ENCODE measurements at regions not wholly inside any gene's neighbourhood (a gene's known extent, or its start where the extent isn't known, plus 50 kb on each side); places are given as distances from the start of the nearest gene placed in this dataset.
"Not testable (repeated sequence)": the region's sequence is repeated elsewhere in the genome, so short reads cannot be mapped to it uniquely, and the experiment has no call there.

GRCh38 chr5:54803471-54804011 is 181.9 kb downstream of the ESM1 start:
- Histone ChIP-seq H3K4me1 (ENCODE audit: insufficient read depth, low read length) (peaks cover 11% of the 10 kb centered on the region), H3K27me3 (ENCODE audit: control insufficient read depth in 1 of 2, insufficient read depth in 2 of 2, low read length in 2 of 2) (no peaks in the 10 kb centered on the region), H3K4me3 (ENCODE audit: low read depth in 1 of 2, low read length in 2 of 2) (no peak overlapping the region), H3K27ac (ENCODE audit: low read depth, low read length) (no peak overlapping the region), H3K36me3 (ENCODE audit: insufficient read depth, low read length) (no peaks in the 10 kb centered on the region), H3K9me3 (ENCODE audit: low read length) (no peaks in the 10 kb centered on the region), H3K9ac (ENCODE audit: low read length) (no peak overlapping the region)

- peaks cover 10% of the 10 kb centered on the region for H3K4me1 ChIP-seq (ENCODE audit: insufficient read depth, low read length)
- H3K9me3 ChIP-seq (ENCODE audit: low read length) = no peaks in the 10 kb centered on the region
- H3K36me3 ChIP-seq (ENCODE audit: insufficient read depth, low read length) = no peaks in the 10 kb centered on the region
- no peaks in the 10 kb centered on the region for H3K27me3 ChIP-seq (ENCODE audit: control insufficient read depth in 1 of 2, insufficient read depth in 2 of 2, low read length in 2 of 2)
- H3K9ac ChIP-seq (ENCODE audit: low read length) = no peak overlapping the region
- H3K27ac ChIP-seq (ENCODE audit: low read depth, low read length) = no peak overlapping the region
- H3K4me3 ChIP-seq (ENCODE audit: low read depth in 1 of 2, low read length in 2 of 2) = no peak overlapping the region
Observed at GRCh38 chr5:54799645-54800044, 185.7 kb downstream of the ESM1 start.

DNA sequence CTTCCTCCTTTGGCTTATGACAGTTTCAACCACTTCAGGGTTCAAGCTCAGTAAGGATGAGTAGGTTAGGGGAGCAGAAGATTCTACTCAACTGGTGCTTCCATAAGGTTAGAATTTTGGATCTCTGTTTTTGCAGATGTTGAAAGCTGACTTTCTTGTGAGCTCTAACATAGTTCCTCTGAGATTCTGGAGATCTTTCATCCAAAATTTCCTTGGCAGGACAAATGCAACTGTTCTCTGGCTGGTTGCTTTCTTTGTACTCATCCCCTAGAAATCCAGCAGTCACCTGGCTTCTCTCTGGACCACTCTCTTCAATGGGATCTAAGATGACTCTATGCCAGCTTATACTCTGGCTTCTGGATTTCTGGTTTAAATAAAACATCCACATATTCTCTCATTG is 189.6 kb downstream of the ESM1 start:
- no peak overlapping the region for H3K9ac ChIP-seq (ENCODE audit: low read length)
- H3K4me1 ChIP-seq (ENCODE audit: insufficient read depth, low read length) = peaks cover 13% of the 10 kb centered on the region
- no peaks in the 10 kb centered on the region for H3K36me3 ChIP-seq (ENCODE audit: insufficient read depth, low read length)
- no peak overlapping the region for H3K27ac ChIP-seq (ENCODE audit: low read depth, low read length)
- H3K27me3 ChIP-seq (ENCODE audit: control insufficient read depth in 1 of 2, insufficient read depth in 2 of 2, low read length in 2 of 2) = no peaks in the 10 kb centered on the region
- H3K4me3 ChIP-seq (ENCODE audit: low read depth in 1 of 2, low read length in 2 of 2) = no peak overlapping the region
- H3K9me3 ChIP-seq (ENCODE audit: low read length) = no peaks in the 10 kb centered on the region

- no peak overlapping the region for H3K9ac ChIP-seq (ENCODE audit: low read length)
- no peaks in the 10 kb centered on the region for H3K9me3 ChIP-seq (ENCODE audit: low read length)
- no peak overlapping the region for H3K27ac ChIP-seq (ENCODE audit: low read depth, low read length)
- no peaks in the 10 kb centered on the region for H3K36me3 ChIP-seq (ENCODE audit: insufficient read depth, low read length)
- H3K4me1 ChIP-seq (ENCODE audit: insufficient read depth, low read length) = peaks cover 13% of the 10 kb centered on the region
- H3K27me3 ChIP-seq (ENCODE audit: control insufficient read depth in 1 of 2, insufficient read depth in 2 of 2, low read length in 2 of 2) = no peaks in the 10 kb centered on the region
- H3K4me3 ChIP-seq (ENCODE audit: low read depth in 1 of 2, low read length in 2 of 2) = no peak overlapping the region
Observed at GRCh38 chr5:54795284-54795683, 190.1 kb downstream of the ESM1 start.

DNA sequence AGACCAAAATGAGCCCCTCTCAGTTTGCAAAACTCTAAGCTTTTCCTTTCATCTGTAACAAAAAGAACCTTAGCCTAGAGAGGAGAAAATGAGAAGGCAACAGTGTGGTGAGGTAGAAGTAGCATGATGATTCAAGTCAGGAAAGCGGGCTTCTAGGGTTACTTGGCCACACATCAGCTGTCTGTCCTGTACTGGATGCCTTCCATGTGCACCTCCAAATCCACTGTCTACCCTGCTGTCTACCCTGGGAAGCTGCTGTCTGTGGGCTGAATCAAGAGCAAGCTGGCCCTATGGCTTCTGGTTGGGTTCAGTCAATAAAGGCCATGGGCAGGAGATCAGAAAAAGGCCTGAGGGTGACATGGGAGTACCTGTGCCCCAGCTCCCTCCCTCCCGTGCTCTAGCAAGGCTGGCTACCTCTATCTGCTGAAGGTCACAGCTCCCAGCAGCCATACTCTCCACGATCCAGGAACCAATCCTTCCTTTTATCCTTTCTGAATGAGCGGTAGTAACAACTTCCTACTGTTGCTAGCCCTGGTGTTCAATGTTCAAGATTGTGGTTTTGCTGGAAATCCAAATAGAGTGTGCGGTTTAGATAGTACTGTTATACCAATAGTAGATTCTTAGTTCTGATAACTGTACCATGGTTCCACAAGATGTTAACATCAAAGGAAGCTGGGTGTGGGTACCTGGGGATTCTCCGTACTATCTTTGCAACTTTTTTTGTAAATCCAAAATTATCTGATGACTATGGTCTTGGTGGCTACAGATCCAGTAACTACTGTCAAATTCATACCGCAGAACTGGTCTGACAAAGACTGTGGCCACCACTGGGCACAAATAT is 191.0 kb downstream of the ESM1 start:
- H3K27ac ChIP-seq (ENCODE audit: low read depth, low read length) = no peak overlapping the region
- no peaks in the 10 kb centered on the region for H3K36me3 ChIP-seq (ENCODE audit: insufficient read depth, low read length)
- H3K4me3 ChIP-seq (ENCODE audit: low read depth in 1 of 2, low read length in 2 of 2) = no peak overlapping the region
- no peaks in the 10 kb centered on the region for H3K9me3 ChIP-seq (ENCODE audit: low read length)
- H3K4me1 ChIP-seq (ENCODE audit: insufficient read depth, low read length) = peaks cover 13% of the 10 kb centered on the region
- H3K27me3 ChIP-seq (ENCODE audit: control insufficient read depth in 1 of 2, insufficient read depth in 2 of 2, low read length in 2 of 2) = no peaks in the 10 kb centered on the region
- no peak overlapping the region for H3K9ac ChIP-seq (ENCODE audit: low read length)

- Histone ChIP-seq H3K27me3 (ENCODE audit: control insufficient read depth in 1 of 2, insufficient read depth in 2 of 2, low read length in 2 of 2) (no peaks in the 10 kb centered on the region), H3K4me3 (ENCODE audit: low read depth in 1 of 2, low read length in 2 of 2) (no peak overlapping the region), H3K9ac (ENCODE audit: low read length) (no peak overlapping the region), H3K36me3 (ENCODE audit: insufficient read depth, low read length) (no peaks in the 10 kb centered on the region), H3K9me3 (ENCODE audit: low read length) (no peaks in the 10 kb centered on the region), H3K27ac (ENCODE audit: low read depth, low read length) (no peak overlapping the region), H3K4me1 (ENCODE audit: insufficient read depth, low read length) (peaks cover 13% of the 10 kb centered on the region)
Observed at GRCh38 chr5:54793468-54794134, 191.8 kb downstream of the ESM1 start.

DNA sequence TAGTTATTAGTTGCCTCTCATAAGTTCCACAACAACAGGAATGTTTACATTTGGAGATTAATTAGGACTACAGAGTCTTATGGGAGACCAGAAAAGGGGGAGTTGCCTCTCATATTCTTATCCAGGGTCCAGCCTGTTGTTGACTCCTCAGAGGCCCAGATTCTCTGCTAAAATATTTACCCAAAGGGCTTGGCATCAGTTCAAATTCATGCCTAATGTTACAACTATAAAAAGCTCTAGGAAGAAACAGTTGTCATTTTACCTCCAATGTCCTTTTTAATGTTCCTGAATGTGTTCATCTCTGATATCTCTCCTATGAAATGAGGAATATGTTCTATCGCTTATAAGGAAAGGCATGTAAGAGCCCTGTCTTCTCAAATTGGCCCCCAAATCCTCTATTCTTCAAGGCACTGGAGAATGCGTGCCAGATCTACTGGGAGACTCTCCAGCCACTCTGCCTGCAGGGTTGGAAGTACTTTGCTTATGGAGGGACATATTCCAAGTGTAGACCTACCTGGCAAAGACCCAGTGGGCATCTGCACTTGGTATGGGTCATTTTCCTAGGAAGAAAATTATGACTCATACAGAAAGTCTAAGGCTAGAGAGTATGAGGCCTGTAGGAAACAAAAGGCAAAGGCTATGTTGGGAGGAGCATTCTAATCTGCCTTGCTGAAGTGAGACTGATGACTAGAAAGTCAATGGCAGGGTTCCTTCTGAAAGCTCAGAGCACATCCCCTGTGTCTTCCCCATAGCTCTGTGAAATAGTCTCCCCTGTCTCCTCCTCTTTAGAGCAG is 192.6 kb downstream of the ESM1 start:
- H3K4me3 ChIP-seq (ENCODE audit: low read depth in 1 of 2, low read length in 2 of 2) = no peak overlapping the region
- no peak overlapping the region for H3K27ac ChIP-seq (ENCODE audit: low read depth, low read length)
- H3K9ac ChIP-seq (ENCODE audit: low read length) = no peak overlapping the region
- H3K36me3 ChIP-seq (ENCODE audit: insufficient read depth, low read length) = no peaks in the 10 kb centered on the region
- H3K9me3 ChIP-seq (ENCODE audit: low read length) = no peaks in the 10 kb centered on the region
- H3K27me3 ChIP-seq (ENCODE audit: control insufficient read depth in 1 of 2, insufficient read depth in 2 of 2, low read length in 2 of 2) = no peaks in the 10 kb centered on the region
- peaks cover 13% of the 10 kb centered on the region for H3K4me1 ChIP-seq (ENCODE audit: insufficient read depth, low read length)

GRCh38 chr5:54787910-54788309 is 197.5 kb downstream of the ESM1 start:
- not testable (repeated sequence) for H3K4me3 ChIP-seq (ENCODE audit: low read depth in 1 of 2, low read length in 2 of 2); H3K4me1 ChIP-seq (ENCODE audit: insufficient read depth, low read length); H3K27me3 ChIP-seq (ENCODE audit: control insufficient read depth in 1 of 2, insufficient read depth in 2 of 2, low read length in 2 of 2); H3K9me3 ChIP-seq (ENCODE audit: low read length); H3K9ac ChIP-seq (ENCODE audit: low read length); H3K36me3 ChIP-seq (ENCODE audit: insufficient read depth, low read length); H3K27ac ChIP-seq (ENCODE audit: low read depth, low read length)

- Histone ChIP-seq H3K9ac (ENCODE audit: low read length) (no peak overlapping the region), H3K9me3 (ENCODE audit: low read length) (no peaks in the 10 kb centered on the region), H3K36me3 (ENCODE audit: insufficient read depth, low read length) (no peaks in the 10 kb centered on the region), H3K4me1 (ENCODE audit: insufficient read depth, low read length) (no peaks in the 10 kb centered on the region), H3K4me3 (ENCODE audit: low read depth in 1 of 2, low read length in 2 of 2) (no peak overlapping the region), H3K27ac (ENCODE audit: low read depth, low read length) (no peak overlapping the region), H3K27me3 (ENCODE audit: control insufficient read depth in 1 of 2, insufficient read depth in 2 of 2, low read length in 2 of 2) (no peaks in the 10 kb centered on the region)
Observed at GRCh38 chr5:54785729-54786591, 199.4 kb downstream of the ESM1 start.

DNA sequence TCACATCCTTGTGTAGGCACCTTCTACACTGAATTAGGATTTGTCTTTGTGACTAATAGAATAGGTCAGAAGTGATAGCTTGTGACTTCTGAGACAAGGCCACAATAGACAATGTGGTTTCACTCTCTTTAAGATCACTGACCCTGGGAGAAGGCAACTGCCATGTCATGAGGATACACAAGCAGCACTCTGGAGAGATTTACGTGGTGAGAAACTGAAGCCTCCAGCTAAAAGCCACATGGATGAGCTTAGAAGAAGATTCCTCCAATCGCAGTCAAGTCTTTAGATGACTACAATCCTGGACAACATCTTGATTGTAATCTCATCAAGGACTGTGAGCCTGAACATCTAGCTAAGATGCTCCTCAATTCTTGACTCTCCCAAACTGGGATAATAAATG is 206.6 kb downstream of the ESM1 start:
- H3K4me1 ChIP-seq (ENCODE audit: insufficient read depth, low read length) = no peaks in the 10 kb centered on the region
- no peaks in the 10 kb centered on the region for H3K27me3 ChIP-seq (ENCODE audit: control insufficient read depth in 1 of 2, insufficient read depth in 2 of 2, low read length in 2 of 2)
- no peak overlapping the region for H3K27ac ChIP-seq (ENCODE audit: low read depth, low read length)
- H3K9me3 ChIP-seq (ENCODE audit: low read length) = no peaks in the 10 kb centered on the region
- H3K4me3 ChIP-seq (ENCODE audit: low read depth in 1 of 2, low read length in 2 of 2) = no peak overlapping the region
- no peak overlapping the region for H3K9ac ChIP-seq (ENCODE audit: low read length)
- no peaks in the 10 kb centered on the region for H3K36me3 ChIP-seq (ENCODE audit: insufficient read depth, low read length)

Data from muscle layer of colon (tissue), 2 donors.